PC-9 (cell line): ENCODE measurements at regions not wholly inside any gene's neighbourhood (a gene's known extent, or its start where the extent isn't known, plus 50 kb on each side); places are given as distances from the start of the nearest gene placed in this dataset.

Experiments
- BruUV-seq: library from RNA; stranded (reverse); fragments of 400-500 nt; replicated peaks from 2 replicates; lab custom pipeline; 2021; lab: Mats Ljungman, UMichigan
- CTCF ChIA-PET: fragments of 300-600 bp; sonication (Branson Sonifier 250); formaldehyde crosslinking; loops from one replicate; lab custom pipeline; 2022; ENCODE audit warnings: antibody characterized with exemption; lab: Charles Lee
- POLR2A ChIA-PET: fragments of 300-600 bp; sonication (Branson Sonifier 250); formaldehyde crosslinking; loops from one replicate; lab custom pipeline; 2022; ENCODE audit warnings: antibody characterized with exemption; ENCODE audit not compliant: unreplicated experiment; lab: Charles Lee
- DNase-seq, 2 experiments: peaks; one replicate each; pipeline versions ENCODE4 v3.0.0 to v3.0.0-alpha.2; 2015 to 2022; ENCODE audit warnings: mixed read lengths in 1 of 2
- H2AFZ ChIP-seq: fragments of 200-600 bp; sonication (generic); 2 replicates; pipeline ENCODE4 v1.8.1; 2017; ENCODE audit warnings: antibody characterized with exemption
- H3F3A ChIP-seq: fragments of 200-600 bp; sonication (generic); 2 replicates; pipeline ENCODE4 v1.8.1; 2017; ENCODE audit warnings: antibody characterized with exemption, mild to moderate bottlenecking, low read depth; ENCODE audit not compliant: insufficient read depth
- H3K27ac ChIP-seq: fragments of 200-600 bp; sonication (generic); 2 replicates; pipeline ENCODE4 v1.6.1; 2016; ENCODE audit warnings: mixed run types
- H3K27me3 ChIP-seq: fragments of 200-600 bp; sonication (generic); 2 replicates; pipeline ENCODE4 v1.6.1; 2016; ENCODE audit warnings: low read depth, mixed run types; ENCODE audit not compliant: insufficient read depth
- H3K36me3 ChIP-seq: fragments of 200-600 bp; sonication (generic); 2 replicates; pipeline ENCODE4 v1.6.1; 2016; ENCODE audit warnings: low read depth, mixed run types
- H3K4me1 ChIP-seq: fragments of 200-600 bp; sonication (generic); replicated peaks from 2 replicates; pipeline ENCODE4 v1.6.1; 2016; ENCODE audit warnings: mixed run types; ENCODE audit not compliant: insufficient read depth
- H3K4me2 ChIP-seq: fragments of 200-600 bp; sonication (generic); 2 replicates; pipeline ENCODE4 v1.6.1; 2017; ENCODE audit warnings: mixed run types
- H3K4me3 ChIP-seq: fragments of 200-600 bp; sonication (generic); 2 replicates; pipeline ENCODE4 v1.6.1; 2016; ENCODE audit warnings: mixed run types
- H3K79me2 ChIP-seq: fragments of 200-600 bp; sonication (generic); 2 replicates; pipeline ENCODE4 v1.6.1; 2017; ENCODE audit warnings: low read depth, mixed run types
- H3K9me2 ChIP-seq: fragments of 200-600 bp; sonication (generic); 2 replicates; pipeline ENCODE4 v1.8.1; 2017; ENCODE audit warnings: mild to moderate bottlenecking; ENCODE audit not compliant: insufficient read depth
- H3K9me3 ChIP-seq: fragments of 200-600 bp; sonication (generic); 2 replicates; pipeline ENCODE4 v1.8.1; 2016; ENCODE audit warnings: low read depth; ENCODE audit not compliant: insufficient read depth
- H4K20me1 ChIP-seq: fragments of 200-600 bp; sonication (generic); 2 replicates; pipeline ENCODE4 v1.8.1; 2017; ENCODE audit not compliant: insufficient read depth
- CTCF ChIP-seq: fragments of 200-600 bp; sonication (generic); conservative IDR thresholded peaks from 2 replicates; pipeline ENCODE4 v1.6.1; 2017; ENCODE audit warnings: mixed run types, antibody characterized with exemption, mild to moderate bottlenecking, moderate library complexity
- EZH2 ChIP-seq: fragments of 200-600 bp; sonication (generic); IDR thresholded peaks from 2 replicates; pipeline ENCODE4 v1.8.0; 2017; ENCODE audit warnings: antibody characterized with exemption, low read depth
- intact Hi-C: fragments of 100-400 bp; cut with micrococcal nuclease; formaldehyde crosslinking; loops from one replicate; pipeline ENCODE4 v1.10.0; 2022; ENCODE audit not compliant: unreplicated experiment

- Histone ChIP-seq H3K36me3 (no peaks in the 10 kb centered on the region), H3K4me1 (no peaks in the 10 kb centered on the region), H3K9me2 (no peaks in the 10 kb centered on the region), H3K4me2 (no peak overlapping the region), H3K79me2 (no peaks in the 10 kb centered on the region), H4K20me1 (no peaks in the 10 kb centered on the region), H3K27me3 (no peaks in the 10 kb centered on the region), H3K27ac (no peak overlapping the region), H3K4me3 (no peak overlapping the region), H3K9me3 (no peaks in the 10 kb centered on the region), H2AFZ (no peak overlapping the region), H3F3A (no peaks in the 10 kb centered on the region)
- intact Hi-C loops, result no loop called here
- no peak for TF ChIP-seq CTCF
- no peak for TF ChIP-seq EZH2
- BruUV-seq, result no TSS peak
- ChIA-PET CTCF (no interaction called here), POLR2A (no interaction called here)
- DNase-seq, result no peak
These were observed 1475.0 kb downstream of the SLITRK1 start for GRCh38 chr13:82407321-82407720.

- ChIA-PET POLR2A (no interaction called here), CTCF (no interaction called here)
- intact Hi-C loops, result no loop called here
- H3K27ac ChIP-seq, result no peak overlapping the region
- H2AFZ ChIP-seq, result no peak overlapping the region
- H3F3A ChIP-seq, result no peaks in the 10 kb centered on the region
- H4K20me1 ChIP-seq, result no peaks in the 10 kb centered on the region
- H3K79me2 ChIP-seq, result no peaks in the 10 kb centered on the region
- H3K9me3 ChIP-seq, result no peaks in the 10 kb centered on the region
- BruUV-seq, result no TSS peak
- H3K9me2 ChIP-seq, result no peaks in the 10 kb centered on the region
- no peak for DNase-seq
- H3K36me3 ChIP-seq, result no peaks in the 10 kb centered on the region
- H3K4me2 ChIP-seq, result no peak overlapping the region
- no peaks in the 10 kb centered on the region for H3K4me1 ChIP-seq
- no peak for TF ChIP-seq EZH2
- no peak for TF ChIP-seq CTCF
- H3K4me3 ChIP-seq, result no peak overlapping the region
- H3K27me3 ChIP-seq, result no peaks in the 10 kb centered on the region
These were observed 1507.6 kb downstream of the SLITRK1 start for GRCh38 chr13:82374719-82375118.

- no peak overlapping the region for H2AFZ ChIP-seq
- H3K27ac ChIP-seq, result no peak overlapping the region
- BruUV-seq, result no TSS peak
- no peaks in the 10 kb centered on the region for H3K4me1 ChIP-seq
- CTCF ChIA-PET, result no interaction called here
- H3K9me2 ChIP-seq, result no peaks in the 10 kb centered on the region
- no peak for DNase-seq
- no peaks in the 10 kb centered on the region for H3F3A ChIP-seq
- no peaks in the 10 kb centered on the region for H3K36me3 ChIP-seq
- intact Hi-C loops, result no loop called here
- no peak overlapping the region for H3K4me2 ChIP-seq
- H3K9me3 ChIP-seq, result no peaks in the 10 kb centered on the region
- POLR2A ChIA-PET, result no interaction called here
- TF ChIP-seq CTCF (no peak), EZH2 (no peak)
- no peak overlapping the region for H3K4me3 ChIP-seq
- no peaks in the 10 kb centered on the region for H3K27me3 ChIP-seq
- H3K79me2 ChIP-seq, result no peaks in the 10 kb centered on the region
- H4K20me1 ChIP-seq, result no peaks in the 10 kb centered on the region
These were observed 1512.0 kb downstream of the SLITRK1 start for GRCh38 chr13:82370316-82370715.
